ENCODE measurements at regions not wholly inside any gene's neighbourhood (a gene's known extent, or its start where the extent isn't known, plus 50 kb on each side); places are given as distances from the start of the nearest gene placed in this dataset.

DNA sequence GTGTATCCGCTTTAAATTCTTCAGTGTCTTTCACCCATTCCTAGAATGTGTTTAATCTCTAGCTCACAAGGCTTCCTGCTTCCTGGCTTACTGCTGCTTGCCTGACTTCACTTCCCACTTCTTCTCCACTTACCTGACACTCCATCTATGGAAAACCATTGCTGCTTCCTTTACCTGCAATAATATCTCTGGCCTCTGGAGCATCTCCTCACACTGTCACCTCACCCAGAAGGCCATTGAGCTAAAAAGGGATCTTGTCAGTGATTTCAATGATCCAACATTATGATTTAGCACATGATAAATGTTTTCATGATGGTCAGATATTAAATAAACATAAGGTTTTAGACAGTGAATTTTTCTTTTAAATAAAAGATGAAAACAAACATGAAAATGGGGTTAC lies 281.1 kb downstream of the MRPS30 start:
- TF ChIP-seq PPARA (CRISPR knock-in tag; IDR thresholded peaks at IDR 0.05; ENCODE audit: borderline replicate concordance): no peak
- no peak for TF ChIP-seq ISL1 (CRISPR knock-in tag; IDR thresholded peaks at IDR 0.05)
- TF ChIP-seq ZNF8 (CRISPR knock-in tag; IDR thresholded peaks at IDR 0.05): no peak
- TF ChIP-seq CSDC2 (CRISPR knock-in tag; IDR thresholded peaks at IDR 0.05): no peak
- no peak for TF ChIP-seq ESRRG (CRISPR knock-in tag; IDR thresholded peaks at IDR 0.05)
- no peak for TF ChIP-seq BACH2 (CRISPR knock-in tag; IDR thresholded peaks at IDR 0.05; ENCODE audit: borderline replicate concordance)
- TF ChIP-seq, protein P1, sequence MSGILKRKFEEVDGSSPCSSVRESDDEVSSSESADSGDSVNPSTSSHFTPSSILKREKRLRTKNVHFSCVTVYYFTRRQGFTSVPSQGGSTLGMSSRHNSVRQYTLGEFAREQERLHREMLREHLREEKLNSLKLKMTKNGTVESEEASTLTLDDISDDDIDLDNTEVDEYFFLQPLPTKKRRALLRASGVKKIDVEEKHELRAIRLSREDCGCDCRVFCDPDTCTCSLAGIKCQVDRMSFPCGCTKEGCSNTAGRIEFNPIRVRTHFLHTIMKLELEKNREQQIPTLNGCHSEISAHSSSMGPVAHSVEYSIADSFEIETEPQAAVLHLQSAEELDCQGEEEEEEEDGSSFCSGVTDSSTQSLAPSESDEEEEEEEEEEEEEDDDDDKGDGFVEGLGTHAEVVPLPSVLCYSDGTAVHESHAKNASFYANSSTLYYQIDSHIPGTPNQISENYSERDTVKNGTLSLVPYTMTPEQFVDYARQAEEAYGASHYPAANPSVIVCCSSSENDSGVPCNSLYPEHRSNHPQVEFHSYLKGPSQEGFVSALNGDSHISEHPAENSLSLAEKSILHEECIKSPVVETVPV (CRISPR knock-in tag; IDR thresholded peaks at IDR 0.05): no peak
- TF ChIP-seq ARNTL (CRISPR knock-in tag; IDR thresholded peaks at IDR 0.05; ENCODE audit: borderline replicate concordance, low read depth): no peak
- no peak for TF ChIP-seq ZFP30 (CRISPR knock-in tag; IDR thresholded peaks at IDR 0.05)
- TF ChIP-seq GLIS3 (CRISPR knock-in tag; IDR thresholded peaks at IDR 0.05): no peak
- TF ChIP-seq, protein P2, sequence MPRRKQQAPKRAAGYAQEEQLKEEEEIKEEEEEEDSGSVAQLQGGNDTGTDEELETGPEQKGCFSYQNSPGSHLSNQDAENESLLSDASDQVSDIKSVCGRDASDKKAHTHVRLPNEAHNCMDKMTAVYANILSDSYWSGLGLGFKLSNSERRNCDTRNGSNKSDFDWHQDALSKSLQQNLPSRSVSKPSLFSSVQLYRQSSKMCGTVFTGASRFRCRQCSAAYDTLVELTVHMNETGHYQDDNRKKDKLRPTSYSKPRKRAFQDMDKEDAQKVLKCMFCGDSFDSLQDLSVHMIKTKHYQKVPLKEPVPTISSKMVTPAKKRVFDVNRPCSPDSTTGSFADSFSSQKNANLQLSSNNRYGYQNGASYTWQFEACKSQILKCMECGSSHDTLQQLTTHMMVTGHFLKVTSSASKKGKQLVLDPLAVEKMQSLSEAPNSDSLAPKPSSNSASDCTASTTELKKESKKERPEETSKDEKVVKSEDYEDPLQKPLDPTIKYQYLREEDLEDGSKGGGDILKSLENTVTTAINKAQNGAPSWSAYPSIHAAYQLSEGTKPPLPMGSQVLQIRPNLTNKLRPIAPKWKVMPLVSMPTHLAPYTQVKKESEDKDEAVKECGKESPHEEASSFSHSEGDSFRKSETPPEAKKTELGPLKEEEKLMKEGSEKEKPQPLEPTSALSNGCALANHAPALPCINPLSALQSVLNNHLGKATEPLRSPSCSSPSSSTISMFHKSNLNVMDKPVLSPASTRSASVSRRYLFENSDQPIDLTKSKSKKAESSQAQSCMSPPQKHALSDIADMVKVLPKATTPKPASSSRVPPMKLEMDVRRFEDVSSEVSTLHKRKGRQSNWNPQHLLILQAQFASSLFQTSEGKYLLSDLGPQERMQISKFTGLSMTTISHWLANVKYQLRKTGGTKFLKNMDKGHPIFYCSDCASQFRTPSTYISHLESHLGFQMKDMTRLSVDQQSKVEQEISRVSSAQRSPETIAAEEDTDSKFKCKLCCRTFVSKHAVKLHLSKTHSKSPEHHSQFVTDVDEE (CRISPR knock-in tag; IDR thresholded peaks at IDR 0.05): no peak
- no peak for TF ChIP-seq TCF4 (CRISPR knock-in tag; IDR thresholded peaks at IDR 0.05; ENCODE audit: borderline replicate concordance)
- no peak for TF ChIP-seq ZNF565 (CRISPR knock-in tag; conservative IDR thresholded peaks at IDR 0.05; ENCODE audit: low read depth)
- TF ChIP-seq RARB (CRISPR knock-in tag; IDR thresholded peaks at IDR 0.05): no peak
- no peak for TF ChIP-seq OSR1 (CRISPR knock-in tag; IDR thresholded peaks at IDR 0.05)
- ATAC-seq: no peak

DNA sequence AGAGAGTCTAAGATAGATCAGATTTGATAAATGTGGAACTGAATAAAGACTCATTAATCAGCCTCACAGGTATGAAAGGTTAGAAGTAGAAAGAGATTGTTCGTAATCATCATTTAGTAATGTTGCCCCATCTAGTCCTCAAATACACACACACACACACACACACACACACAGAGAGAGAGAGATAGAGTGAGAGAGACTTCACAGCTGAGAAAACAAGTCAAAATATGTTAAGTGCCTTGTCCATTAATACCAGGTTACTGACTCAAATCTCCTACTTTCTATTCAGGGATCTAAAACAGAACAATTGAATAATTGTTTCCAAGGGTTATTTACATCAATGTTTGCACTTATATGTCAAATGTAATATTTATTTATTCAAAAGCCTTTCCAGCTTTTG lies 284.6 kb downstream of the MRPS30 start:
- no peak for ATAC-seq
- TF ChIP-seq, protein P3, sequence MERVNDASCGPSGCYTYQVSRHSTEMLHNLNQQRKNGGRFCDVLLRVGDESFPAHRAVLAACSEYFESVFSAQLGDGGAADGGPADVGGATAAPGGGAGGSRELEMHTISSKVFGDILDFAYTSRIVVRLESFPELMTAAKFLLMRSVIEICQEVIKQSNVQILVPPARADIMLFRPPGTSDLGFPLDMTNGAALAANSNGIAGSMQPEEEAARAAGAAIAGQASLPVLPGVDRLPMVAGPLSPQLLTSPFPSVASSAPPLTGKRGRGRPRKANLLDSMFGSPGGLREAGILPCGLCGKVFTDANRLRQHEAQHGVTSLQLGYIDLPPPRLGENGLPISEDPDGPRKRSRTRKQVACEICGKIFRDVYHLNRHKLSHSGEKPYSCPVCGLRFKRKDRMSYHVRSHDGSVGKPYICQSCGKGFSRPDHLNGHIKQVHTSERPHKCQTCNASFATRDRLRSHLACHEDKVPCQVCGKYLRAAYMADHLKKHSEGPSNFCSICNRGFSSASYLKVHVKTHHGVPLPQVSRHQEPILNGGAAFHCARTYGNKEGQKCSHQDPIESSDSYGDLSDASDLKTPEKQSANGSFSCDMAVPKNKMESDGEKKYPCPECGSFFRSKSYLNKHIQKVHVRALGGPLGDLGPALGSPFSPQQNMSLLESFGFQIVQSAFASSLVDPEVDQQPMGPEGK (CRISPR knock-in tag; IDR thresholded peaks at IDR 0.05; ENCODE audit: borderline replicate concordance): no peak
- TF ChIP-seq PPARA (CRISPR knock-in tag; IDR thresholded peaks at IDR 0.05; ENCODE audit: borderline replicate concordance) (no peak), OSR1 (CRISPR knock-in tag; IDR thresholded peaks at IDR 0.05) (no peak), ZNF8 (CRISPR knock-in tag; IDR thresholded peaks at IDR 0.05) (no peak), CSDC2 (CRISPR knock-in tag; IDR thresholded peaks at IDR 0.05) (no peak)
- TF ChIP-seq, protein P2 (CRISPR knock-in tag; IDR thresholded peaks at IDR 0.05): no peak
- TF ChIP-seq, protein P1 (CRISPR knock-in tag; IDR thresholded peaks at IDR 0.05): no peak

DNA sequence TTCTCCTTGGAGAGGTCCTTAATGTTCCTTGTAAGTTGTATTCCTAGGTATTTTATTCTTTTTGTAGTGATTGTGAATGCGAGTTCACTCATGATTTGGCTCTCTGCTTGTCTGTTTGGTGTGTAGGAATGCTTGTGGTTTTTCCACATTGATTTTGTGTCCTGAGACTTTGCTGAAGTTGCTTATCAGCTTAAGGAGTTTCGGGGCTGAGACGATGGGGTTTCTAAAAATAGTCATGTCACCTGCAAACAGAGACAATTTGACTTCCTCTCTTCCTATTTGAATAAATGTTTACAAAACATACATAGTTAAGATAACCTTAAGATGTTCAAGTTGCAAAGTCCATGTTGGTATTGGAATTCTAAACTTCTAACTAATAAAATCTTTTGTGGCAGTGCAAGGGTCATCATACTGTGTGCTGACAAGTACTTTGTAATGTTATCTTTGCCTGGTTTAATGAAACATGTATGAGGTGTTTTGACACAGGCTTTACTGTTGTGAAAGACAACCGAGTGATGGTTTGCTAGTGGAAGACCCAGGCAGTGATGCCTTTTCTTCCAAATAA lies 286.2 kb downstream of the MRPS30 start:
- ATAC-seq: no peak
- TF ChIP-seq PPARA (CRISPR knock-in tag; IDR thresholded peaks at IDR 0.05; ENCODE audit: borderline replicate concordance) (no peak), TOX (CRISPR knock-in tag; IDR thresholded peaks at IDR 0.05; ENCODE audit: borderline replicate concordance) (no peak), ZC3H10 (CRISPR knock-in tag; IDR thresholded peaks at IDR 0.05) (no peak), RARB (CRISPR knock-in tag; IDR thresholded peaks at IDR 0.05) (no peak), ESRRG (CRISPR knock-in tag; IDR thresholded peaks at IDR 0.05) (no peak), TCF4 (CRISPR knock-in tag; IDR thresholded peaks at IDR 0.05; ENCODE audit: borderline replicate concordance) (no peak)
- TF ChIP-seq, protein P3 (CRISPR knock-in tag; IDR thresholded peaks at IDR 0.05; ENCODE audit: borderline replicate concordance): no peak
- TF ChIP-seq, protein P2 (CRISPR knock-in tag; IDR thresholded peaks at IDR 0.05): no peak
- TF ChIP-seq, protein P1 (CRISPR knock-in tag; IDR thresholded peaks at IDR 0.05): no peak

All from SK-N-SH treated with all-trans-retinoic acid at 6 μM for 48 hours (cell line).